ENCODE measurements at regions not wholly inside any gene's neighbourhood (a gene's known extent, or its start where the extent isn't known, plus 50 kb on each side); places are given as distances from the start of the nearest gene placed in this dataset.

DNA sequence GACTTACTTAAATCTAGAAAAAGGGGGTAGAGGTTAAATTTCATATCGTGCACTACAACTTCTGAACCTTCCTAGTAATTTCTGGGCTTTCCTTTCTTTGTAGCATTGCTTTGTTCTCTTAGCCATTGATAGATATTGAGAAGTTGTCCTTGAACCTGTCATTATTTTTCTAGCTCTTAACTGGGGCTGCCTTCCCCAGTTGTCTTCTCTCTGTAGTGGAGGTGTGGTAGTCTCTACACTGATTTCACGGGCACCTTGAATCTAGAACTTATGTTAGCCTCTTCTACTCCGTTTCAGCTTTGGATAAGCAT, 504.0 kb downstream of the PCNX1 start:
- H3K4me3 ChIP-seq (ENCODE audit: low read length), result no peak overlapping the region
- no peaks in the 10 kb centered on the region for H3K36me3 ChIP-seq (ENCODE audit: control insufficient read depth, insufficient read depth, low read length)
- Mint-ChIP-seq H3K27me3 (ENCODE audit: low read depth in 2 of 2) (no peaks in the 10 kb centered on the region), H3K4me3 (no peak overlapping the region), H3K4me1 (peaks cover 23 to 26% of the 10 kb centered on the region in 2 donors), H3K9me3 (no peaks in the 10 kb centered on the region), H3K27ac (no peak overlapping the region), H3K36me3 (no peaks in the 10 kb centered on the region)
- H3K27me3 ChIP-seq (ENCODE audit: control insufficient read depth, insufficient read depth, low read length), result no peaks in the 10 kb centered on the region
- intact Hi-C loops (cut with micrococcal nuclease), result no loop called here
- no peaks in the 10 kb centered on the region for H3K4me1 ChIP-seq (ENCODE audit: control insufficient read depth, insufficient read depth, low read length)
- 90% methylated on average over 2 of the region's 3 CpGs for WGBS (ENCODE audit: insufficient coverage)
- ATAC-seq (no peak), DNase-seq (no peak)
- H3K9me3 ChIP-seq (ENCODE audit: control insufficient read depth, insufficient read depth, low read length), result no peaks in the 10 kb centered on the region
- TF ChIP-seq, protein P1, sequence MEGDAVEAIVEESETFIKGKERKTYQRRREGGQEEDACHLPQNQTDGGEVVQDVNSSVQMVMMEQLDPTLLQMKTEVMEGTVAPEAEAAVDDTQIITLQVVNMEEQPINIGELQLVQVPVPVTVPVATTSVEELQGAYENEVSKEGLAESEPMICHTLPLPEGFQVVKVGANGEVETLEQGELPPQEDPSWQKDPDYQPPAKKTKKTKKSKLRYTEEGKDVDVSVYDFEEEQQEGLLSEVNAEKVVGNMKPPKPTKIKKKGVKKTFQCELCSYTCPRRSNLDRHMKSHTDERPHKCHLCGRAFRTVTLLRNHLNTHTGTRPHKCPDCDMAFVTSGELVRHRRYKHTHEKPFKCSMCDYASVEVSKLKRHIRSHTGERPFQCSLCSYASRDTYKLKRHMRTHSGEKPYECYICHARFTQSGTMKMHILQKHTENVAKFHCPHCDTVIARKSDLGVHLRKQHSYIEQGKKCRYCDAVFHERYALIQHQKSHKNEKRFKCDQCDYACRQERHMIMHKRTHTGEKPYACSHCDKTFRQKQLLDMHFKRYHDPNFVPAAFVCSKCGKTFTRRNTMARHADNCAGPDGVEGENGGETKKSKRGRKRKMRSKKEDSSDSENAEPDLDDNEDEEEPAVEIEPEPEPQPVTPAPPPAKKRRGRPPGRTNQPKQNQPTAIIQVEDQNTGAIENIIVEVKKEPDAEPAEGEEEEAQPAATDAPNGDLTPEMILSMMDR (IDR thresholded peaks at IDR 0.05), result no peak
- no peak overlapping the region for H3K27ac ChIP-seq (ENCODE audit: low read length)

- intact Hi-C loops (cut with micrococcal nuclease), result no loop called here
- Histone ChIP-seq H3K4me1 (ENCODE audit: control insufficient read depth, insufficient read depth, low read length) (no peaks in the 10 kb centered on the region), H3K36me3 (ENCODE audit: control insufficient read depth, insufficient read depth, low read length) (no peaks in the 10 kb centered on the region), H3K27me3 (ENCODE audit: control insufficient read depth, insufficient read depth, low read length) (no peaks in the 10 kb centered on the region), H3K4me3 (ENCODE audit: low read length) (no peak overlapping the region), H3K9me3 (ENCODE audit: control insufficient read depth, insufficient read depth, low read length) (no peaks in the 10 kb centered on the region), H3K27ac (ENCODE audit: low read length) (no peak overlapping the region)
- ATAC-seq, result no peak
- 96% methylated on average over 3 of the region's 3 CpGs for WGBS (ENCODE audit: insufficient coverage)
- H3K27ac Mint-ChIP-seq, result no peak overlapping the region
- H3K36me3 Mint-ChIP-seq, result no peaks in the 10 kb centered on the region
- H3K4me3 Mint-ChIP-seq, result no peak overlapping the region
- peaks cover 23 to 26% of the 10 kb centered on the region in 2 donors for H3K4me1 Mint-ChIP-seq
- H3K27me3 Mint-ChIP-seq (ENCODE audit: low read depth in 2 of 2), result no peaks in the 10 kb centered on the region
- TF ChIP-seq, protein P1 (IDR thresholded peaks at IDR 0.05), result no peak
- H3K9me3 Mint-ChIP-seq, result no peaks in the 10 kb centered on the region
- no peak for DNase-seq
These were observed 504.5 kb downstream of the PCNX1 start for GRCh38 chr14:71411738-71412137.

DNA sequence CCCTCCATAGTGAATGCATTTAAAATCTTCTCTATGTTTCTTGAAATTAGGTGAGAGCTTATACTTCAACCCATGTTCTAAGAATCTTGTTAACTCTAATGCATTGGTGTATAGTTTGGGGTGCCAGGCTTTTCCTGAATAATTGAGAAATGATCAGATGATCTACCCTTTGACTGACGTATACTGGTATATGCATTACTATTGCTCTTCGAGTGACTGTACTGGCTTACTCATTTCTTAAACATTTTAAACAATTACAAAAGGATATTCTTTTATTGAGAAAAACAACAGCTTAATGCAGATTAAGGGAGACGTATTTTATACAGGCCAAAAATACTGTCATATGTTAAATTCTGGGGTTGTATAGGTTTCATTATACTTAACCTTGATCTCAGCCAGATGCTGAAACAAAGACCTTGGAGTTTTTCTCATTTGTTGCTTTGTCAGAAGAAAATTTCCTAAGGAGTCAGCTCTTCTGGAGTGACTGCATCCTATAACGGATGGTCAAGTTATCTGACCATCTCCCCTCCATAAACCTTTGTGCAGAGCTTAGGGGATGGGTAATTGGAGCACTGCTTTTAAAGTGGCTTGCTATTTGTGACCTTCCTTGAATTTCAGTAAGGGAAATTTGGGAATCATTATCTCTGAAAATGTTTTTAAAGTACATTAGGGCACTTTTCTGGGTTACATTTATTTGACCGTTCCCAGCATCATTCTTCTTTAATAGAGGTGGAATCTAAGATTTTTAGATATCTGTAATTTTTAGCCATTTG, 507.6 kb downstream of the PCNX1 start:
- Histone ChIP-seq H3K27ac (ENCODE audit: low read length) (no peak overlapping the region), H3K27me3 (ENCODE audit: control insufficient read depth, insufficient read depth, low read length) (no peaks in the 10 kb centered on the region), H3K4me3 (ENCODE audit: low read length) (no peak overlapping the region), H3K4me1 (ENCODE audit: control insufficient read depth, insufficient read depth, low read length) (no peaks in the 10 kb centered on the region), H3K9me3 (ENCODE audit: control insufficient read depth, insufficient read depth, low read length) (no peaks in the 10 kb centered on the region), H3K36me3 (ENCODE audit: control insufficient read depth, insufficient read depth, low read length) (no peaks in the 10 kb centered on the region)
- no peaks in the 10 kb centered on the region for H3K36me3 Mint-ChIP-seq
- TF ChIP-seq, protein P1 (IDR thresholded peaks at IDR 0.05), result no peak
- H3K27ac Mint-ChIP-seq, result no peak overlapping the region
- no peak overlapping the region for H3K4me3 Mint-ChIP-seq
- intact Hi-C loops (cut with micrococcal nuclease), result no loop called here
- peaks cover 14 to 26% of the 10 kb centered on the region in 2 donors for H3K4me1 Mint-ChIP-seq
- no peak for ATAC-seq
- H3K27me3 Mint-ChIP-seq (ENCODE audit: low read depth in 2 of 2), result no peaks in the 10 kb centered on the region
- DNase-seq, result no peak
- H3K9me3 Mint-ChIP-seq, result no peaks in the 10 kb centered on the region
- 80% methylated on average over 1 of the region's 5 CpGs for WGBS (ENCODE audit: insufficient coverage)

GRCh38 chr14:71415404-71415690, 508.1 kb downstream of the PCNX1 start:
- Mint-ChIP-seq H3K9me3 (no peaks in the 10 kb centered on the region), H3K4me3 (no peak overlapping the region), H3K4me1 (peaks cover 14 to 26% of the 10 kb centered on the region in 2 donors), H3K27me3 (ENCODE audit: low read depth in 2 of 2) (no peaks in the 10 kb centered on the region), H3K27ac (no peak overlapping the region), H3K36me3 (no peaks in the 10 kb centered on the region)
- H3K36me3 ChIP-seq (ENCODE audit: control insufficient read depth, insufficient read depth, low read length), result no peaks in the 10 kb centered on the region
- no peaks in the 10 kb centered on the region for H3K9me3 ChIP-seq (ENCODE audit: control insufficient read depth, insufficient read depth, low read length)
- no peaks in the 10 kb centered on the region for H3K27me3 ChIP-seq (ENCODE audit: control insufficient read depth, insufficient read depth, low read length)
- DNase-seq (no peak), ATAC-seq (no peak)
- intact Hi-C loops (cut with micrococcal nuclease), result no loop called here
- TF ChIP-seq, protein P1 (IDR thresholded peaks at IDR 0.05), result no peak
- no peak overlapping the region for H3K27ac ChIP-seq (ENCODE audit: low read length)
- no peaks in the 10 kb centered on the region for H3K4me1 ChIP-seq (ENCODE audit: control insufficient read depth, insufficient read depth, low read length)
- 100% methylated on average over 1 of the region's 1 CpG for WGBS (ENCODE audit: insufficient coverage)
- no peak overlapping the region for H3K4me3 ChIP-seq (ENCODE audit: low read length)
